SIG-M5 (cell line): ENCODE measurements at regions not wholly inside any gene's neighbourhood (a gene's known extent, or its start where the extent isn't known, plus 50 kb on each side); places are given as distances from the start of the nearest gene placed in this dataset.
"Not testable (repeated sequence)": the region's sequence is repeated elsewhere in the genome, so short reads cannot be mapped to it uniquely, and the experiment has no call there.

Experiments
- DNase-seq: peaks from one replicate; lab custom pipeline; 2025; lab: John Stamatoyannopoulos, UW

DNA sequence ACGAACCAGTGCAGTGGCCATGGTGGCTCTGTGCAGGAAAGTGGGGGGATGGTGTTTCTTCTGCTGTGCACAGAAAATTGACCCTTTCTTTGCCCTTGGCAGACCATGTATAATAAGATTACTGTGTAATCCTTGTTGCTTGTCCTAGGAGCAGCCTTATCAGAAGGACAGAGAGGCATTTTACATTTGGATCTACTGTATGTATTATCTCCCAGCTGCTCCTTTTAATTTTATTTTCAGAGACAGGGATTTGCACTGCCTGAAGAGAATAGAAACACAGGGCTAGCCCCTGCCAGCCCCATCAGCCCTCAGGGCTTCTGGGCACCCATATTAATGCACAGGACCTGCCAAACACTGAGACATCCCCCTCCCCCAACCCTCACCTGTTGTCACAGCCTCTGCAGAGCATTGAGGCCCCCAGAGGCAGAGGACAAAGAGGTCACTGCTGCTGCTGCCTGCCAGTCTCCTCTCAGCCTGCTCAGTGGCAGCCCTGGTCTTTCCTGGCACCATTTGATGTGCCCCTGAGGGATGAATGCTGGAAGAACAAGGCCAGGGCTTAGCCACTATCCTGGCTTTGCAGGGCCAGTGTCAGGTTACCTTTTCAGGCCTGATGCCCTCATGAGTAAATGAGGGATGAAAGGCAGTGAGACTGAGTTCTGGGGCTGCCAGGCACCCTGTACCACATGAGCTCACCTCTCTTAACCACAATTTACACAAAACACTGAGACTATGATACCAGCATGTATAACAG is 533.4 kb downstream of the NTRK3 start:
- DNase-seq = no peak

DNA sequence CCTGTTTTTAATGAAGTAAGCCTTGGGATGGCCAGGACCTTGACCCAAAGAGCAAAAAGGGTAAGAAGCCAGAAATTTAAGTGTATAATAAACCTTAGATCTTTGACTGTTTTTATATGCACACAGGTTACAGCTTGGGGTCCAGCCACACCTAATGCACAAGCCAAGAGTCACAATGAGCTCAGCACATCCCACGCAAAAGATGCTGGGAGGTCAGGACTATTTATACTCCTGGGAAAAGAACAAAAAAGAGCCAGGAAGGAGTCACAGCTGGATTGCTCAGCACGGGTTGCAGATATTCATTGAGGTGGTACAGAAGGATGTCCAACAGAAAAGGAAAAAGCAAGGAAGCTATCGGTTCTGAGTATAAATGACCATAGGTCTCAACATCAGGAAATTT is 536.3 kb downstream of the NTRK3 start:
- DNase-seq = no peak

DNA sequence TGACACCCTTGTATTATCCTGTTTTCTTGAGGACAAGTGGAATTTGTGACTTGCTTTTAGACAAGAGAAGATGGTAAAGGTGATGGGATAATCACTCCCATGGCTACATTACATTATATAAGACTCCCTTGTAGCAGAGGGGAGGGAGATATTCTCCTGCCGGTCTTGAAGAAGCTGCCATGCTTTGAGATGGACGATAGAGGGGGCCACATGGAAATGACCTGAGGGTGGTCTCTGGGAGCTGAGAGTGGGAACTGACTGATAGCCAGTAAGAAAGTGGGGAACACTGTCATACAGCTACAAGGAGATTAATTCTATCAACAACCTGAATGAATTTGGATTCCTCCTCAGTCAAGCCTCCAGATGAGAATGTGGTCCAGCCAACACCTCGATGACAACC is 540.1 kb downstream of the NTRK3 start:
- DNase-seq = no peak

DNA sequence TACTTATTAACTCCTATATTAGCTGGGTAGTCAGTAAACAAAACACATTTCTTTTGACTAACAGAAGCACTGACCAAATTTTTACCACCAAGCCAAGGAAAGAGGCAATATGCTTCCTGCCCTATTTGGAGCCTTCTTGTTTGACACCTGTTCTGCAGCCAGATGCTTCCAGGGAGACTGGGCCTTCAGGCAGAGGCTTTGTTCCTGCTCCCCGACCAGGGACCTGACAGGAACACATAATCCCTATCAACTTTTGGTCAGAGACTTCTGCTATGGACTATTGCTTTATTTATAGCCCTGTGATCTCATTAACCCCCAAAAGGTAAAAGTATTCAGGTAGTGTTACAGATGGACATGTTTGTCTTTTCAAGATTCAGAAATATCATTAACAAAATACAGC is 541.3 kb downstream of the NTRK3 start:
- DNase-seq = no peak

DNA sequence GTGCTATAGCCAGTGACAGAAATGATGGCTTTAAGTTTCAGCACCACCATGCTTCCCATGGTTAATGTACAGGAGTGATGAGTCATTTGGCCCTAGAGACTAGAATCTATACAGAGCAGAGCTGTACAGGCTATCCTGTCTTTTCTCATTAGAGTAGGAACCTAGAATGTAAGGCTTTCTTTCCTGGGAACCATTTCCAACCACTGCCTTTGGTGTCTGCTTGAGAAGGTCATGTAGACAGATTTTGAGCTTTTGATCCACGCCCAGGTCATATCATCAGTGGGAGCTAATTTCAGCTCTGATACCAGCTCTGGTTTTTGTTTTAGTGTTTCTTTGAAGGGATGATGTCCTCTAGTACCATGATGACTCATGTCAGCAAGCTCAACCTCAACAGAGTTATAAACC is 543.1 kb downstream of the NTRK3 start:
- no peak for DNase-seq

- DNase-seq = no peak
Measured at GRCh38 chr15:87712211-87712610, 544.3 kb downstream of the NTRK3 start.

- DNase-seq = no peak
Measured at GRCh38 chr15:87711026-87711425, 545.5 kb downstream of the NTRK3 start.

DNA sequence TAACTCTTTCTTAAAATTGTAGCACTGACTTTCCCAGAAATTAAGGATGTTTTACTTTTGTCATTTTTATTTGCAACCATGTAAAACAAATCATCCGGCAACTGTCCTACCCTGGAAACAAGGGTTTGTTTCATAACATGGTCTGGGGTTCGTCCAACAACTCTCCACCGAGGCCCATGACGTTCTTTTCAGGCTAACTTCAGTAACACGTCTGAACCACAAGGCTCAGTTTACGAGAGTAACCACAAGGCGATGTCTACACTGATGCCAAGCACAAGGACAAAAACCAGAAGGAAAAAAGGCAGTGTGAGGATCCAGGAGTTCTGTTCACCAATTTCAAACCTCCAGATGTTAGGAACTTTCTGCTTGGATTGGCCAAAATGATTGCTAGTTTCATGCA is 546.1 kb downstream of the NTRK3 start:
- DNase-seq = no peak

- DNase-seq = no peak
Measured at GRCh38 chr15:87707566-87708130, 548.9 kb downstream of the NTRK3 start.

DNA sequence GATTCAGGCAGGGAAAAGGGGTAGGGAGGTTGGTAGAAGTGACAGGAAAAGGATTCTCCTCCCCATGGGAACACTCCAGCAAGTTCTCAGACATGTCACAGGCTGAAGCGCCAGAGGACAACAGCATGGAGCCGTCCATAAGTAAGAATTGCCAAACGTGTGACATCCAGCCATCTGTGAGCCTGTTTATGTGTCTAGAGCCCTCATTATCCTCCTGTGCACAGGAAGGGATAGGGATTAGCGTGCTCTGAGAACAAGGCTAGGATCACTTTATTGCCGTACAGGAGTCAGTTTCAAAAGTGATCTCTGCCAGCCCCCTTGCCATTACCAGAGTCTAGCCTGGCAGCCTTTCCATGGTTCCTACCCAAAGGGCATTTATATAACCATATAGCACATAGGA is 549.5 kb downstream of the NTRK3 start:
- DNase-seq = no peak

DNA sequence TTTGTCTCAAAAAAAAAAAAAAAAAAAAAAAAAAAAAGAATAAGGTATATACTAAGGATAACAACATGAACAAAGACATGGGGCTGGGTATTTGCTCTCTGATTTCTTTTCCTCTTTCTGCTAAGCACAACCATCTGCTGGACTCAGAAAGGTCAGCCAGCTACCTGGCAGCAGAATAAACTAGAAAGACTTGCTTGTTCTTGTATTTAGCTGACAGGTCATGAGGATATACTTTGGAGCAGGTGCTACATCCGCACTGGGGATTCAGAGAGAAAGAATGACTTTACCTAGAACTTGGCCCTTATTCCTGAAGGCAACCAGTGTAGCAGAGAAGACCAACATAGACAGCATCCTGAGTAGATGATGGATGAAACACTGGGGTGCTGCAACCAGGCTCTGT is 550.5 kb downstream of the NTRK3 start:
- DNase-seq = no peak

DNA sequence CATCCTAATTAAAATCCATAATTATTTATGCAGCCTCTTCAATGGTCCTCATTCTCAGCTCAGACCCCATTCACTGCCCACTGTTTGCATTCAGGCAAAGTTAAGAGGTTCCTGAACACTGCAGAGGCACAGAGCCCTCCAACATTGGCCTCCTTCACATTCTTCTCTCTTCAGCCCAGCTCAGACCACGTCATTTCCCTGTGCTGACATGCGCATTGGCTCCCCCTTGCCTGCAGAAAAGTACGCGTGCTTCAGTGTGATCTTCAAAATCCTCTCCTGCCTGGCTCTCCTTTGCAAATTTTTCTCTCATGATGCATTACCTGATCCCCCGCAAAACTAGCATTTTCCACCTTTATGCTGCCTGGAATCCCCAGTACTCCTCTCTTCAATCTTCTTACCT is 552.3 kb downstream of the NTRK3 start:
- no peak for DNase-seq

- no peak for DNase-seq
Measured at GRCh38 chr15:87703327-87704111, 553.0 kb downstream of the NTRK3 start.

DNA sequence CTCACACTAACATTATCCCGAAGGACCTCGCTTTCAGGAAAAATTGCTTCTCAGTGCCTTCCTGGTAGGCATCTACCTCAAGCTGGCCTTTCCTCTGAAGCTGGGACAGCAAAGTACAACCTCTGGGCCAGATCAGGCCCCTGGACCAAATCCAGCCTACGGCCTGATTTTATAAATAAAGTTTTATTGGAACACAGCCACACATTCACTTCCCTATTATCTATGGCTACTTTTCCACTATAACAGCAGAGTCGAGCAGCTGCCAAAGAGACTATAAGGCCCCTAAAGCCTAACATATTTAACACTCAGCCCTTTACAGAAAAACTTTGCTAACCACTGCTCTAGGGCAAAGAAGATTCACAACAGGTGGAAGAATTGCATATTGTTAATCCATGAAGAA is 554.3 kb downstream of the NTRK3 start:
- DNase-seq = no peak

DNA sequence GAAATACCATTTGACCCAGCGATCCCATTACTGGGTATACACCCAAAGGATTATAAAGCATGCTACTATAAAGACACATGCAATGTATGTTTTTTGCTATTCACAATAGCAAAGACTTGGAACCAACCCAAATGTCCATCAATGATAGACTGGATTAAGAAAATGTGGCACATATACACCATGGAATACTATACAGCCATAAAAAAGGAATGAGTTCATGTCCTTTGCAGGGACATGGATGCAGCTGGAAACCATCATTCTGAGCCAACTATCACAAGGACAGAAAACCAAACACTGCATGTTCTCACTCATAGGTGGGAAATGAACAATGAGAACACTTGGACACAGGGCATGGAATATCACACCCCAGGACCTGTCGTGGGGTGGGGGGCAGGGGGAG is 558.1 kb downstream of the NTRK3 start:
- DNase-seq = not testable (repeated sequence)

DNA sequence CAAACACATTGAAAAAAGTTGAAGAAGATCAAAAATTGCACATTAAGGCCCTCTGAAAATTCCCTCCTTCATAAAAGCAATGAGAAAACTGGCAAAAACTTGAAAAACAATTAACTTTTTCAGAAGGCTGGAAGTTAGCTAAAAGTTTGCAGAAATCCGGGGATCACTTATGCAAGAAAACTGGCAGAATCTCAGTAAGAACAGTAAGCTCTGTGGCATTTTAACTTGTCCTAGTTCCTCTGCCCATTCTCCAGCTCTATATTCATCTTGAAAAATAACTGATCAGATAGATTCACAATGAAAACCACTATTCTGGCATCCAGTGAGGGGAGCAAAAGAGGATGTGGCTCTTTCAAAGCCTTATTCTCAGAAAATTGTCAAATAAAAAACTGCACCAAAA is 566.8 kb downstream of the NTRK3 start:
- DNase-seq = no peak

DNA sequence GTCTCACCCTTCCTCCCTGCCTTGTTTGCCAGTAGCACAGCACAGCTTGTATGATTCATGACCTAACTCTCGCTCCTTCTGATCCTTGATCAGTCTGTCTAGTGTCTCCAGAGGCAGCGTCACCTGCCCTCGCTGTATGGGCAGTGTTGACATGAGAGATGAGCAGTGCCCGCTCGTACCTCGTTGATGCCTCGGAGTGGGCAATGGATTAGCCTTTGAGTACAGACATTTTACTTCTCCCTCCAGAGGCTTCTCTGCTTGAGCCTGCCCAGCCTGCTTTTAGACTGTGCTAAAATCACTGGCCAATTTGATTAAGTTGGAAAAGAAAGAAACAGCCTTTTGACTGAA is 569.0 kb downstream of the NTRK3 start:
- no peak for DNase-seq

DNA sequence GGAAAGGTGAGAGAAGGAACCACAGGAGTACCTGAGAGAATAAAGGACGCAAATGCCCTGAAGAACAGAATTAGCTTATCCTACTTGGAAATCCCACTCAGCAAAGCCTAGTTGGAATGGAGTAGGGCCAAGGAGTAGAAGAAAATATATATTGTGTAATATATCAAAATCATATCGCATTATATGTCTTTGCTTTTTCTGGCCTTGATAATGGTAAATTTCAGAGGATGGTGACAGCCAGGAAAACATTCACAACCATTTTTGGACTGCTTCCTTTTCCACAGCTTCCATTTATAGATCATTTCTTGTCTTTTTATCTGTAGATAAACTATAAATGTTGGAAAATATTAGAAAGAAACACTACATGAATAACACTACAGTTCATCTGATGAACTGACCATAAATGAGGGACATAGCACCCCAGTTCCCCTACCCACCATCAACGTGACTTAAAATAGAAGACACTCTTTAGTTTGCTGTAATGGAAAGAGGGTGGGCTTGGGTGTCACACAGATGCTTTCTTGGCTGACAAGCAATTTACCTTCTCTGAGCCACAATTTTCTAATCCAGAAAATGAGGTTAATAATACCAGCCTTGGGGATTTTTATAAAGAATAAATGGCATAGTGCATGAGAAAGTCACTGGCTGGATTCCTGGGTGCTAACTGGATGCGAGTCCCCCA is 569.6 kb downstream of the NTRK3 start:
- DNase-seq = no peak

DNA sequence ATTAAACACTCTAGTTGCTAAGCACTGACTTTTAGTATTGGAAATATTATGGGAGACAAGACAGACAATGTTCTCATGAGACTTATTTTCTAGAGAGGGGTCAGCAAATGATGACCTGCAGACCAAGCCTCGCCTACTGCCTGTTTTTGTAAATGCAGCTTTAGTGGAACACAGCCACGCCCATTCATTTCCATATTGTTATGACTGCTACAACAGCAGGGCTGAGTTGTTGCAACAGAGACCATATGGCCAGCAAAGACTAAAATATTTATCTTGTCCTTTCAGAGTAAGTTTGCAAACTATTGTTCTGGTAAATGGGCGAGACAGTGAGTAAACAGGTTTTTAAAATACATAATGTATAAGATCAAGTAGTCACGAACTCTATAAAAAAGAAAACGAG is 570.2 kb downstream of the NTRK3 start:
- no peak for DNase-seq

DNA sequence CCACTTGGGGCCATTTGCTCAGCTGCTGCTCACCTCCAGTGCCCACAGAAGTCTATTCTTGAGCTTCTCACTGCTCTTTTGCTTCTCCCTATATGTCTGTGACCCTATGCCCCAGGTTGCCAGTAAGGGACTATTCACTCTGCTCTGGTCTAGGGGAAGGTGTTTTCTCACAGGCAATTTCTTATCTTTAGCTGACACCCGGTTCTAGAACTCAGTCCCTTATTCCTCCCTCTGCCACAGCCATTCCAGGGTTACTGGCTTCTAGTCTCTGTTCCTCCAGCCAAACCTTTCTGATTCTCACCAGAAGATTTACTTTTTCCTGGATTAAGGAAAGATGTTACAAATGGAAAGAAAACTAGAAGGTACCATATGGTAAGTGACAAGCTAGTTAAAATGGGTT is 574.0 kb downstream of the NTRK3 start:
- DNase-seq = no peak

- no peak for DNase-seq
Measured at GRCh38 chr15:87681104-87681503, 575.4 kb downstream of the NTRK3 start.

GRCh38 chr15:87680208-87680607 is 576.3 kb downstream of the NTRK3 start:
- no peak for DNase-seq

DNA sequence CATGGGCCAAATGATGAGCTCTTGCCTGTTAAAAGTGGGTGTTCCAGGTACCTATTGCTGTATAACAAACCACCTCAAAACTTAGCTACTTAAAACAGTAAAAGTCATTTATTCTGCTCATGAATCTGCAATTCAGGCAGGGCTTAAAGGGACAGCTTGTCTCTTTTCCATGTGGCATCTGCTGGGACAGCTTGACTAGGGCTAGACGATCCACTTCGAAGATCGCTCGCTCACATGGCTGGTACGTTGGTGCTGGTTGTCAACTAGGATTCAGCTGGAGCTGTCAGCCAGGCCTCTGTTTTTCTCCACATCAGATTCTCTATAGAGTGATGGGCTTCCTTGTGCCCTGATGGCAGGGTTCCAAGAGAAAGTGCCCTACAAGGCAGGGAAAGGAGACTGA is 581.3 kb downstream of the NTRK3 start:
- DNase-seq = no peak
